OCI-LY7 (cell line): ENCODE measurements at regions not wholly inside any gene's neighbourhood (a gene's known extent, or its start where the extent isn't known, plus 50 kb on each side); places are given as distances from the start of the nearest gene placed in this dataset.

ENCODE experiments used
- BruUV-seq: library from RNA; stranded (reverse); fragments of 400-500 nt; replicated peaks from 2 replicates; lab custom pipeline; 2021; lab: Mats Ljungman, UMichigan
- CTCF ChIA-PET: fragments of 300-600 bp; sonication (Branson Sonifier 250); formaldehyde crosslinking; loops from one replicate; lab custom pipeline; 2022; ENCODE audit warnings: antibody characterized with exemption; ENCODE audit not compliant: unreplicated experiment; lab: Charles Lee
- POLR2A ChIA-PET: fragments of 300-600 bp; sonication (Branson Sonifier 250); formaldehyde crosslinking; loops from one replicate; lab custom pipeline; 2022; ENCODE audit warnings: antibody characterized with exemption; lab: Charles Lee
- DNase-seq: peaks from one replicate; pipeline ENCODE4 v3.0.0-alpha.2; 2015; ENCODE audit warnings: low spot score
- H2AFZ ChIP-seq: fragments of 200-600 bp; sonication (generic), shearing (Covaris generic); 2 replicates; pipeline ENCODE4 v1.6.1; 2014; ENCODE audit warnings: mild to moderate bottlenecking, antibody characterized with exemption, low read length, moderate library complexity
- H3K27ac ChIP-seq: fragments of 200-600 bp; sonication (generic); 2 replicates; pipeline ENCODE4 v1.5.1; 2014; ENCODE audit warnings: mixed run types, low read depth, mild to moderate bottlenecking, moderate library complexity, low read length, inconsistent platforms; ENCODE audit not compliant: poor library complexity, severe bottlenecking
- H3K36me3 ChIP-seq: fragments of 200-600 bp; sonication (generic); 2 replicates; pipeline ENCODE4 v1.6.1; 2014; ENCODE audit warnings: mild to moderate bottlenecking, antibody characterized with exemption, low read length, moderate library complexity, mixed read lengths; ENCODE audit not compliant: insufficient read depth
- H3K4me1 ChIP-seq: fragments of 200-600 bp; sonication (generic); 2 replicates; pipeline ENCODE4 v1.5.1; 2014; ENCODE audit warnings: mild to moderate bottlenecking, low read length; ENCODE audit not compliant: insufficient read depth, poor library complexity, severe bottlenecking
- H3K4me2 ChIP-seq: fragments of 200-600 bp; sonication (generic); 2 replicates; pipeline ENCODE4 v1.6.1; 2014; ENCODE audit warnings: mild to moderate bottlenecking, low read length
- H3K4me3 ChIP-seq: fragments of 200-600 bp; sonication (generic); 2 replicates; pipeline ENCODE4 v1.5.1; 2014; ENCODE audit warnings: mild to moderate bottlenecking, low read depth, low read length; ENCODE audit not compliant: poor library complexity, severe bottlenecking
- H3K79me2 ChIP-seq: fragments of 200-600 bp; sonication (generic); 2 replicates; pipeline ENCODE4 v1.6.1; 2016; ENCODE audit warnings: low read depth, mild to moderate bottlenecking, low read length, moderate library complexity, mixed read lengths; ENCODE audit not compliant: insufficient read depth
- H3K9me2 ChIP-seq: fragments of 200-600 bp; sonication (generic); 2 replicates; pipeline ENCODE4 v1.6.1; 2016; ENCODE audit warnings: mild to moderate bottlenecking, low read length, mixed read lengths; ENCODE audit not compliant: insufficient read depth
- H3K9me3 ChIP-seq: fragments of 200-600 bp; sonication (generic); 2 replicates; pipeline ENCODE4 v1.6.1; 2014; ENCODE audit warnings: mild to moderate bottlenecking, mixed run types, low read length, mixed read lengths
- H4K20me1 ChIP-seq: fragments of 200-600 bp; sonication (generic); 2 replicates; pipeline ENCODE4 v1.6.1; 2014; ENCODE audit warnings: mild to moderate bottlenecking, antibody characterized with exemption, low read length, moderate library complexity, mixed read lengths; ENCODE audit not compliant: insufficient read depth
- CTCF ChIP-seq: fragments of 200-600 bp; sonication (generic); conservative IDR thresholded peaks from 2 replicates; pipeline ENCODE4 v1.5.1; 2014; ENCODE audit warnings: mild to moderate bottlenecking, antibody characterized with exemption, low read length, moderate library complexity, mixed read lengths
- EZH2phosphoT487 ChIP-seq: fragments of 200-600 bp; sonication (generic); IDR thresholded peaks from 2 replicates; pipeline ENCODE4 v1.6.1; 2018; ENCODE audit warnings: low read depth, borderline replicate concordance, mild to moderate bottlenecking, mixed run types, antibody characterized with exemption, low read length, moderate library complexity, mixed read lengths
- intact Hi-C: fragments of 100-400 bp; cut with micrococcal nuclease; formaldehyde crosslinking; loops from one replicate; pipeline ENCODE4 v1.10.0; 2022; ENCODE audit not compliant: unreplicated experiment

- Histone ChIP-seq H2AFZ (no peak overlapping the region), H3K4me2 (no peak overlapping the region), H3K9me3 (no peaks in the 10 kb centered on the region), H3K27ac (no peak overlapping the region), H3K4me3 (no peak overlapping the region), H4K20me1 (no peaks in the 10 kb centered on the region), H3K4me1 (no peaks in the 10 kb centered on the region), H3K9me2 (no peaks in the 10 kb centered on the region), H3K79me2 (no peaks in the 10 kb centered on the region), H3K36me3 (no peaks in the 10 kb centered on the region)
- intact Hi-C loops: no loop called here
- ChIA-PET POLR2A (no interaction called here), CTCF (no interaction called here)
- no peak for TF ChIP-seq CTCF
- TF ChIP-seq EZH2phosphoT487: no peak
- DNase-seq: no peak
- BruUV-seq: no TSS peak
Observed at GRCh38 chr3:145266368-145266767, 894.6 kb downstream of the PLOD2 start.

- BruUV-seq: no TSS peak
- H3K4me1 ChIP-seq: no peaks in the 10 kb centered on the region
- ChIA-PET POLR2A (no interaction called here), CTCF (no interaction called here)
- intact Hi-C loops: no loop called here
- no peak overlapping the region for H3K4me2 ChIP-seq
- no peak for DNase-seq
- H3K79me2 ChIP-seq: no peaks in the 10 kb centered on the region
- H3K27ac ChIP-seq: no peak overlapping the region
- H3K4me3 ChIP-seq: no peak overlapping the region
- H3K9me2 ChIP-seq: no peaks in the 10 kb centered on the region
- H2AFZ ChIP-seq: no peak overlapping the region
- TF ChIP-seq CTCF: no peak
- H3K36me3 ChIP-seq: no peaks in the 10 kb centered on the region
- no peaks in the 10 kb centered on the region for H3K9me3 ChIP-seq
- H4K20me1 ChIP-seq: no peaks in the 10 kb centered on the region
Observed at GRCh38 chr3:145269106-145269505, 891.9 kb downstream of the PLOD2 start.

GRCh38 chr3:145272684-145273083 is 888.3 kb downstream of the PLOD2 start:
- H3K9me2 ChIP-seq: no peaks in the 10 kb centered on the region
- TF ChIP-seq CTCF (no peak), EZH2phosphoT487 (no peak)
- DNase-seq: no peak
- no peaks in the 10 kb centered on the region for H3K79me2 ChIP-seq
- no peaks in the 10 kb centered on the region for H3K9me3 ChIP-seq
- CTCF ChIA-PET: no interaction called here
- POLR2A ChIA-PET: no interaction called here
- H2AFZ ChIP-seq: no peak overlapping the region
- BruUV-seq: no TSS peak
- intact Hi-C loops: no loop called here
- no peaks in the 10 kb centered on the region for H3K36me3 ChIP-seq
- no peaks in the 10 kb centered on the region for H4K20me1 ChIP-seq
- H3K4me3 ChIP-seq: no peak overlapping the region
- H3K4me2 ChIP-seq: no peak overlapping the region
- no peak overlapping the region for H3K27ac ChIP-seq
- H3K4me1 ChIP-seq: no peaks in the 10 kb centered on the region
